Omental fat pad (tissue), 3 donors: ENCODE measurements at regions not wholly inside any gene's neighbourhood (a gene's known extent, or its start where the extent isn't known, plus 50 kb on each side); places are given as distances from the start of the nearest gene placed in this dataset.

ENCODE experiments used
- ATAC-seq: fragments of 150-250 bp; one replicate; pipeline ENCODE4 v1.9.1; 2016; ENCODE audit warnings: mild to moderate bottlenecking, moderate library complexity; ENCODE audit not compliant: low FRiP score
- DNase-seq: peaks from one replicate; pipeline ENCODE4 v3.0.0-alpha.2; 2019; ENCODE audit warnings: low spot score
- CTCF ChIP-seq, 3 donors: fragments of 450-650 bp; IDR thresholded peaks; one replicate each; pipeline ENCODE4 v1.5.1; 2016 to 2017; ENCODE audit warnings: antibody characterized with exemption in 3 of 3, mild to moderate bottlenecking in 3 of 3, moderate library complexity in 2 of 3

- peak in 1 of 3 donors; percentile 23 for TF ChIP-seq CTCF (IDR thresholded peaks at IDR 0.05)
- no peak for ATAC-seq
- DNase-seq: peak; percentile 27
Observed at GRCh38 chr12:126747530-126748149, 1519.3 kb upstream of the TMEM132C start.

DNA sequence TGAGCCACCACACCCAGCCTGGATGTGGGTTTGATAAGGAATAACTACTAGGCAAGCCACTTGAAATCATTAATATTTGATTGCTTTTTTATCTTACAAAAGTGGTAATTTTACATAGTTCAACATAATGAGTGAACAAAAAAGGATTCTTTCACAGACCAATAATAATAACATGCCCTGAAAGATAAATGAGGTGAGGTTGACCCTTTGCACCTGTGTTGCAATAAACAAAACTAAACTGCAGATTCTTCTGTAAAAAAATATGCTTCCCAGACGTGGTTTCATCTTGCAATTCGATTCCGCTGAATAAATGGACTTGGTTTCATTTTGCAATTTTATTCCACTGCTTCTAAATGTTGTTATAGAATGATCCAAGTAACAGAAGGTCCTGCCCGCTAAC, 1514.9 kb upstream of the TMEM132C start:
- no peak for DNase-seq
- no peak for TF ChIP-seq CTCF (IDR thresholded peaks at IDR 0.05)
- no peak for ATAC-seq

DNA sequence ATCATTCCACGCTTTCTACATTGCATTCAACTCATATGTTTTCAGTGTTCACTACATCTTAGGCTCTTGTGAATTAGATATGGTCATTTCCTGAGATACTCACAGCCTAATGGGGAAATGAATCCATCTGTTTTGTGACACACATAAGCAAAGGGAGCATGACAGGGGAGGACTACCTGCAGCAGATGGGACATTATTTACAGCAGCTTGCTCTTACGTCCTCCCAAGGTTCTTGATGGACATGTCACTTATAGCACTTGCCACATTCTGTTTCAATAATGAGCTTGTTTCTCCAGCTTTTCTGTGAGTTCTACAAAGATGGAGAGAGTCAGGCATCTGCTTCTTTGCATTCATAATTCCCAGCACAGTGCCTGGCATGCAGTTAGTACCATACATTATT, 1509.6 kb upstream of the TMEM132C start:
- DNase-seq: no peak
- TF ChIP-seq CTCF (IDR thresholded peaks at IDR 0.05): no peak
- no peak for ATAC-seq

DNA sequence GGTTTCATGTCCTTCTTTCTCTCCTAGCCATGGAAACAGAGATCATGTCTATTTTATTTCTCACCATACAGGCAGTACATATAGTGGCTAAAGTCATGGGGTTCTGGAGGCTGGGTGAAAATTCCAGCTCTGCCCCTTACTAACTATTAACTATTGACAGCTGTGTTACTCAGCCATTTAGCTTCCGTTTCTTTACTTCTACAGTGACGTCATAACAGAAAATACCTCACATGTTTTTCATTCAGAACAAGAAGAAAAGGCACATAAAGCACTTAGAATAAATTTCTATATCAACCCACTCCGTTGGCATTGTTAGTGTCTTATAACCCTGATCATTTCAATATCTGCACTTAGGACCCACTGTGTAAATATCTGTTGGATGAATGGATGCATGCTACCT, 1506.9 kb upstream of the TMEM132C start:
- ATAC-seq (no peak), DNase-seq (no peak)
- no peak for TF ChIP-seq CTCF (IDR thresholded peaks at IDR 0.05)

DNA sequence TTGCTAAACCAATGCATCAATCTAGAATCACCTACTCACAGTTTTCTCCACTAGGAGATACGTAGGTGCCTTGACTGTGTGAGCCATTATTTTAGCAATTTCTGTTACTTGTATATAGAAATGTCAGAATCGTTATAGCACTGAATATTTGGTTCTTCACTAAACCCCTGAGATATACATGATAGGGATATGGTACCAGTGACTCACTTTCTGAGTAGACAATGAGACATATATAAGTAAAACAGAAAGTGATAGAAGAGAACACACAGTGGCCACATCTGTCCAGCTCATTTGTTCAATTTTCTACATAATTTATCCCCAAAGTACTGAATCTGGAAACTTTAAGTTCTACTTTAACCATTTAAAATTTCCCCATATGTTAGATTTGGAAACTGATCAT, 1505.5 kb upstream of the TMEM132C start:
- no peak for DNase-seq
- ATAC-seq: no peak
- no peak for TF ChIP-seq CTCF (IDR thresholded peaks at IDR 0.05)

DNA sequence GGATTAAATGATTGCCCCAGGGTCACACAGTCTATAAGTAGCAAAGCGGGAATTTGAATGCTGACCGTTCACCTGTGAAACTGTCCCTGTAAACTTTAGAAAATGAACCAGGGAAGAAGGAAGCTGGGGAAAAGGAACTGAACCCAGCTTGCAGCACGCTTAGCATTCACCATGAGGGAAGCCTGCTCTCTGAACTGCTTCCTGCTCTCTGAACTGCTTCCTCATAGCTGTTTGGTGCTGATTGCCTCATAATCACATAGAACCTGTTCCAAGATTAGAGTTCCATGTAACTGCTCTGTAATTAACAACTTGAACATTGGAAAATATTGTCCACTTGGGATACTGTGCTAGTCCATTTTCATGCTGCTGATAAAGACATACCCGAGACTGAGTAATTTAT, 1504.8 kb upstream of the TMEM132C start:
- TF ChIP-seq CTCF (IDR thresholded peaks at IDR 0.05): no peak
- no peak for ATAC-seq
- no peak for DNase-seq

GRCh38 chr12:126763359-126763758, 1503.6 kb upstream of the TMEM132C start:
- DNase-seq (no peak), ATAC-seq (no peak)
- no peak for TF ChIP-seq CTCF (IDR thresholded peaks at IDR 0.05)
